NCI-H82 treated with DMSO at 0.1 percent for 48 hours (cell line): ENCODE measurements at regions not wholly inside any gene's neighbourhood (a gene's known extent, or its start where the extent isn't known, plus 50 kb on each side); places are given as distances from the start of the nearest gene placed in this dataset.

Experiments
- DNase-seq: peaks from one replicate; lab custom pipeline; 2025; ENCODE audit not compliant: unreplicated experiment; lab: John Stamatoyannopoulos, UW

GRCh38 chr13:67859904-67860303 lies 629.8 kb upstream of the PCDH9 start:
- no peak for DNase-seq

- DNase-seq = no peak
These were observed 627.6 kb upstream of the PCDH9 start for GRCh38 chr13:67857581-67858310.

GRCh38 chr13:67856955-67857354 lies 626.8 kb upstream of the PCDH9 start:
- no peak for DNase-seq

DNA sequence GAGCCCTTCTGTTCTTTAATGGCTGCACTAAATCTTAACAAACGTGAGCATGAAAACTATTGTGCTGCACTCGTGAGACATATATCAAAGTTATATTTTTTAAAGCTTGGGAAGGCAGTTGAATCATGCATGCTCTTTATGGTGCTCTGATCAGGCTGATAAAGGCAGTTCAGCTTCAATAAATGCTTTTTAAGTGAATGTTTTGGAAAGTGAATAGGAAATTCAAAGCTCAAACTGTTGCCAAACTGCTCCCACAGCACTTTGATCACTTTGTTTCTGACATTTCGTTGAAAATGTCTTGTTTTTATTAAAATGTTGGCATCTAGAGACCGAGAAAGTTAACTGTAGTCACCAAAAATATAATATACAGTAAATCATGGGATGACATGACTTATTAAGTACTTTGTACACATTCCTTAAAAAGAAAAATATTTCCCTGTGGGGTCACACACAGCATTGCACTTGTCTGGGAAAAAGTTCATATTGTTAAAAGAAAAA lies 625.7 kb upstream of the PCDH9 start:
- no peak for DNase-seq

GRCh38 chr13:67854990-67855389 lies 624.9 kb upstream of the PCDH9 start:
- no peak for DNase-seq

DNA sequence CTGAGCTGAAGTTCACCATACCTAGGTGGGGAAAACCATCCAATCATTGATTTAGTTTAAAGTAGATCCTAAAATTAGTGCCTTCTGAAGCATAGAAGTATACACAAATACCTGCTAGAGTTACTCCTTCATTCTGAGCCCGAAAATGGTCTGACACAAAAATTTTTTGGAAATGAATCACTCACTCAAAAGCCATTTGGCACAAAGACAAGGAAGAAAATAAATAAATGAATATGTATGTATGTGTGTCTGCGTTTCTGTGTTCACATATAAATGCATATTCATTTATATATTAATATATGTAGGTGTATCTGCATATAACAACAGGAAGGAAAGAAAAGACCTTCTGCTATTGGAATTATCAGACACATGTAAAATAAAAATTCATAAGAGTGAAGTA lies 614.4 kb upstream of the PCDH9 start:
- DNase-seq = no peak

- DNase-seq = no peak
These were observed 610.9 kb upstream of the PCDH9 start for GRCh38 chr13:67841071-67841470.

GRCh38 chr13:67833564-67833963 lies 603.4 kb upstream of the PCDH9 start:
- DNase-seq = no peak

GRCh38 chr13:67829641-67830040 lies 599.5 kb upstream of the PCDH9 start:
- DNase-seq = no peak

GRCh38 chr13:67827992-67828391 lies 597.9 kb upstream of the PCDH9 start:
- no peak for DNase-seq

DNA sequence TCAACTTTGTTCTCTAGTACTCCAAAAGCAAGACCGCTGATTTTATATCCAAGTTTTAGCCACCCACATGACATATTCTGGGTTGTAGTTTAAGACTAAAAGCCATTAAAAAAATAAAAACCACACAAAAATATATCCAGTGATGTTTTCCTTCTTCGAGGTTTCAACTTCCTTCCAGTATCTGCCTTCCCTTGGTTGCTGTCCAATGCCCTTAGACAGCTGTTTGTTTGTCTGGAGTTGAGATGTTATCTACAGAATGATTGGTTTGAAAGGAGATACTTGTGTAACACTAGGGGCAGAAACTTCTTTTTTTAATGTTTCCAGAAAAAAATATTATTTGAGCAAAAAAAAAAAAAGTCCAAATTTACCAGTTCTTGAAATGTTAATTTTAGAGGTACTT lies 591.5 kb upstream of the PCDH9 start:
- DNase-seq = no peak

DNA sequence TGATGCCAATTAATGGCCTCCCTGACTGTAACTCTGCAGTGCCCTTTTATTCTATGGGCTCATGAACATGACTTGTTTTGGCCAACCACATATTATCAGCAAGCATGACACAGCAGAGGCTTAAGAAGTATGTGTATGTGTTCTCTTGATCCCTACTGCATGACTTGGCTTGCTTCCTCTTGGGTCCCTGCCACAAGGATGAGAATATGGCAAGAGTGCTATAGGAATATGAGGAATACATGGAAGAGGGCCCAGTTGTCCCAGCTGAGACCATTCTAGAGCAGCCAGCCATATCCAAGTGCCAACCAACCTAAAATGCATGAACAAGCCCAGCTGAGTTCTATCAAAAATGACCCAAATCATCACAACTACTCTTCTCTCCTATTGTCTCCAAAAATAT lies 576.7 kb upstream of the PCDH9 start:
- no peak for DNase-seq

- no peak for DNase-seq
These were observed 573.0 kb upstream of the PCDH9 start for GRCh38 chr13:67803118-67803517.

GRCh38 chr13:67792151-67792676 lies 562.1 kb upstream of the PCDH9 start:
- no peak for DNase-seq

DNA sequence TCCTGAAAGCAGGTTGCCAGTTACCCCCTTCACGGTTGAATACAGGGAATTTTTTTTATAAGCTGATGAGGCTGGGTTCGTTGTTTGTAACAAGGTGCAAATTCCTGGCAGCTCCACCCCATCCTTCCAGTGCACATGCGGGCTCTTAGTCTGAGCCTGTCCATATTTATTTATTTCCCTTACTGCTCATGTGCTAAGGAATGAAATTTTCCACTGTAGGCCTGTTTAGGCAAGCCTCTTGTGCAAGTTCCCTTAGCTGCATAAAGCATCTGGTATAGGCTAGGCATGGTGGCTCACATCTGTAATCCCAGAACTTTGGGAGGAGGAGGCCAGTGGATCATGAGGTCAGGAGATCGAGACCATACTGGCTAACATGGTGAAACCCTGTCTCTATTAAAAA lies 560.9 kb upstream of the PCDH9 start:
- DNase-seq = no peak

DNA sequence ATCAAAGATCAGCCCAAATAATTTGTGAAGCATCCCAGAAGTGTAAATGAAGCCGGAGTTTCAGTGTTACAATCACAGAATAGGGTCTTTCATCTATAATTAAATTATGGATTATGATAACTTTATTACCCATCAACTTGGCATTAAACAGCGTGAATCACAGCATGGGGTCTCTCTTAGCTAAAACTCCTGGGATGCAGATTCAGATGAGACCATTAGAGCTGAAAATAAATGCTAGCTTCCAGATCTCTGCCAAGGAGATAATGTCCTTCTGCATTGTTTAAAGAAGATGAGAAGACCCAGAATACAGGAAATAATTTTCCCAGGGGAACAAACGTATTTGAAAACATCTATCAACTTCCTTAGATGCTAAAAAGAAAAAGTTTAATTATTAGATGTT lies 546.0 kb upstream of the PCDH9 start:
- DNase-seq = no peak

GRCh38 chr13:67775359-67775758 lies 545.2 kb upstream of the PCDH9 start:
- no peak for DNase-seq

DNA sequence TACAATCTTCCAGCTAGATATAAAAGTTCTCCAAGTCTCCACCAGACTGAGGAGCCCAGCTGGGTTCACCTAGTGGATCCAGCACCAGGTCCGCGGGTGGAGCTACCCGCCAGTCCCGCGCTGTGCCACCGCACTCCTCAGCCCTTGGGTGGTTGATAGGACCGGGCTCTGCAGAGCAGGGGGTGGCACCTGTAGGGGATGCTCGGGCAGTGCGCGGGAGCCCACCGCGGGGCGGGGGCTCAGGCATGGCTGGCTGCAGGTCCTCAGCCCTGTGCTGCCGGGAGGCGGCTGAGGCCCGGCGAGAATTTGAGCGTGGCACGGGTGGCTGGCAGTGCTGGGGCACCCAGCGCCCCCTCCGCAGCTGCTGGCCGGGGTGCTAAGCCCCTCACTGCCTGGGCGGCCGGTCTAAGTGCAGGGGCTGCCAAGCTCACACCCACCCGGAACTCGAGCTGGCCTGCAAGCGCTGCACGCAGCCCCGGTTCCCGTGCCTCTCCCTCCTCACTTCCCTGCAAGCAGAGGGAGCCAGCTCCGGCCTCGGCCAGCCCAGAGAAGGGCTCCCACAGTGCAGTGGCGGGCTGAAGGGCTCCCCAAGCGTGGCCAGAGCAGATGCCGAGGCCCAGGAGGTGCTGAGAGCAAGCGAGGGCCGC lies 542.8 kb upstream of the PCDH9 start:
- no peak for DNase-seq

GRCh38 chr13:67771106-67771505 lies 541.0 kb upstream of the PCDH9 start:
- no peak for DNase-seq

- DNase-seq = no peak
These were observed 539.8 kb upstream of the PCDH9 start for GRCh38 chr13:67769987-67770341.

DNA sequence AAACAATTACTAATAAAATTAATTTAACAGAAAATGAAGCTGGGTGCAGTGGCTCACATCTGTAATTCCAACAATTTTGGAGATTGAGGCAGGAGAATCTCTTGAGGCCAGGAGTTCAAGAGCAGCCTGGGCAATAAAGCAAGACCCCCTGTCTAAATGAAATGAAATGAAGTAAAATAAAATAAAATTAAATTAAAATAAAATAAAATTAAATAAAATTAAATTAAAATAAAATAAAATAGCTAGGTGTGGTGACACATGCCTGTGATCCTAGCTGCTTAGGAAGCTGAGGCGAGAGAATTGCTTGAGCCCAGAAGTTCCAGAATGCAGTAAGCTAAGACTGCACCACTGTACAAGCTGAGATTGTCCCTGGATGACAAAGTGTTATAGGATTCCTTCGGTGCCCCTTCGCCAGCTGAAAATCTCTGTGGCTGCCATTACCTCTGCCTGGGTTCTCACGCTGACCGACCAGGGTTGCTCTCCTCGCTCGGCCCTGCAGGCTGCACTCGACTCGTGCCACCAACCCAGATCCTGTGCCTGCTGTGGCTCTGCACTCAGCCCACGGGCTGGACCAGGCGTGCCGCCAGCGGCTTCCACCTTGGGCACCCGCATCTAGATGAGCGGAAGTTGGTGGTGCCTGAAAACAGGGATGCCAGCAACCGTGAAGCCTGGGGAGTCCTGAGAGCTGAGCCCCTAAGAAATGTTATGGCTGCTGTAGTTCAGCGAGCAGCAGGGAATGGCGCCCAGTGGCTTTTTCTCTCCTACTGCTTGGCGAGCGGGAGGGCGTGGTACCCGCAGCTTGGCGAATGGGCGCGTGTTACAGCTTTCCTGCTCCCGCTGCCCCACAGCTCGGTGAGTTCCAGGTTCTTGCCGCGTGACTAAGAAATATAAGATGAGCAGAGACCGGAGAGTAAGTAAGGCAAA lies 539.2 kb upstream of the PCDH9 start:
- DNase-seq = no peak

GRCh38 chr13:67763984-67764383 lies 533.8 kb upstream of the PCDH9 start:
- no peak for DNase-seq
